CD4-positive, alpha-beta T cell treated with Interleukin-4 for 4 hours (primary cell): ENCODE measurements at regions not wholly inside any gene's neighbourhood (a gene's known extent, or its start where the extent isn't known, plus 50 kb on each side); places are given as distances from the start of the nearest gene placed in this dataset.
A peak's percentile ranks its signal among the peaks of the same experiment; 100 is the strongest.
"Not testable (repeated sequence)": the region's sequence is repeated elsewhere in the genome, so short reads cannot be mapped to it uniquely, and the experiment has no call there.

Experiments used
- DNase-seq: peaks from one replicate; pipeline ENCODE4 v3.0.0-alpha.2; 2020

DNA sequence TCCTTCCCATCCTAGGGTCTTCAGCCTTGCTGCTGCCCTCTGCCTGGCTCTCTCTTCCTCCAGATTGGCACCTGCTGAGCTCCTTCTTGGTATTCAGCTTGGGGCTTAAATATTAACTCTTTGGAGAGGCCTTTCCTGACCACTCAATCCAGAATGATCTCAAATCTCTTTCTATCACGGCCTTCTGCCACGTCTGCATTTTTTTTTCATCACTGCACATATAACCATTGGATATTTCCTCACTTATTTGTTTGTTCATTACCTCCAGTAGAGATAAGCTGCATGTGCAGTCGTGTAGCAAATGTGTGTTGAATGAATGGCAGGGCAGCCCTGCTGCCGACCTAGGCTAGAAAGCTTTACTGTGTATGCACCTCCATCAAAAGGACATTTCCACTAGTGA lies 51.6 kb upstream of the MPP7 start:
- no peak for DNase-seq

DNA sequence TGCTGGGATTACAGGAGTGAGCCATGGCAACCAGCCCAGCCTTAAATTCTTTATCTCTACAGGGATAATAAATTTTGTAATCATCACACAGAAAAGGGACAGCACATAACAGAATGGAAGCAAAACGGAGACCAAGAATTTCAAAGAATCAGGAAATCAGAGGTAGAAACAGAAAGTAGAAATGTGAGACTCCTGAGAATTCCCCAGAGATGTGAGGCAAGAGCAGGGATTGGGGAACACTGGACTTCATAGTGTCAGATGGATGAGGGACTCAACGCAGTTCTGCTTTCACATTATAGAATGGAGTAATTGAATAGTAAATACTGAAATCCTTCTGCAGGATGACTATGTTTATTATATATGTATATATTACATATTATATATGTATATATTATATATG lies 52.5 kb upstream of the MPP7 start:
- DNase-seq: no peak

DNA sequence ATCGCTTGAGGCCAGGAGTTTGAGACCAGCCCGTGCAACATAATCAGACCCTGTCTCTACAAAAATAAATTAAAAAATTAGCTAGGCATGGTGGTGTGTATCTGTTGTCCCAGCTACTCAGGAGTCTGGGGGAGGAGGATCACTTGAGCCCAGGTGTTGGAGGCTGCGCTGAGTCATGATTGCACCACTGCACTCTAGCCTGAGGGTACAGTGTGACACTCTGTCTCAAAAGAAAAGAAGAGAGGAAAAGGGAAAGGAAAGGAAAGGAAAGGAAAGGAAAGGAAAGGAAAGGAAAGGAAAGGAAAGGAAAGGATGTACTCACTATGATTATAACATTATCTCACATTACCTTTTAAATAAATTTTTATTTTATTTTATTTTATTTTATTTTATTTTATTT lies 56.5 kb upstream of the MPP7 start:
- DNase-seq: no peak

DNA sequence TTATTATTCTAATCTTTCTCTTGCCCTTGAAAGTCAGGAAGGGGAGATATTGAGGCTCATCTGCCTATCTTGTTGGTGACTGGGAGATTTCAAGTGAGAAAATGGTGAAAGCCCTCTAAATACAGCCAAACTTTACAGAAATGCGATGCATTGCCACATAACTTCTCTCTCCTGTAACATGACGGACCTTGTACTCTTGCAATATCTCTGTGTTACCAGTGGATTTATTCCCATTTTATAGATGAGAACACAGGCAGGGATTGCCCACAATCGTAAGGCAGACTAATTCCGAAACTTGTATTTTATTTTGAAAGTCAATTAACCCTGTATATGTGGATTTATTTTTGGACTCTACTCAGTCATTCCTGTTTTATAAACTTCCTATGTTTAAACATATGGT lies 57.3 kb upstream of the MPP7 start:
- DNase-seq: no peak

DNA sequence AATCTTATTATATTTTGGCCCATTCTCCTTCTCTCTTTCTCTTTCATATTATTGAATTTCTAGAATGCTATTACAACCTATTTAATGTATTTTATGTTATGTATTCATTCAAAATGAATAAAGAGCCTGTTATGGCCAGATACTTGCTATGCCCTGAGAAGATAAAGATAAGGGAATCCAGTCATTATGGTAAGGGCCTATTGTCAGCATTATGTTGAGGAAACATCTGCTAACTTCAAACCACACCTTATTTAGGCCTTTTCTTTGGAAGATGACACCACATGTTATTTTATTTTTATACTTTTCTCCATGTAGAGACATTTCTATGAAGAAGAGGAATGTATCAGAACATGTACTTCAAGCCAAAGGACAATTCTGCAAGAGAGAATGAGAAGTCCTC lies 60.5 kb upstream of the MPP7 start:
- no peak for DNase-seq

DNA sequence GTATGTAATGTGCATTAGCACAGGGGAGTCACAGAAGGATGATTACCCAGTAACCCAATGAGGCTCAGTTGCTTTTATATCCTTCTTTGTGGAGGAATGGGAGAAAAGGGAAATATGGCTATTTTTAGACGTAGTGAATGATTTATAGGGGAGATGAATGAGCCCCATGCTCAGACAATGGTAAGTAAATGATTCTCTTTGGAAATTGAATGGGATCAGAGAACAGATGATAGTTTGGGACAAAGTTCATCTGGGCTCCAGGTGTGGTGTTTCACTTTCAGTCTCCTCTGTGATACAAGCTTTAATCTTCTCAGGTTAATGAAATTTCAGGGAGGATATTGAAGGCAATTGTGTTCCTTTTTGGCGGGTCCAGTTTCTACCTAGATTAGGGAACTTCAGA lies 63.0 kb upstream of the MPP7 start:
- DNase-seq: no peak

DNA sequence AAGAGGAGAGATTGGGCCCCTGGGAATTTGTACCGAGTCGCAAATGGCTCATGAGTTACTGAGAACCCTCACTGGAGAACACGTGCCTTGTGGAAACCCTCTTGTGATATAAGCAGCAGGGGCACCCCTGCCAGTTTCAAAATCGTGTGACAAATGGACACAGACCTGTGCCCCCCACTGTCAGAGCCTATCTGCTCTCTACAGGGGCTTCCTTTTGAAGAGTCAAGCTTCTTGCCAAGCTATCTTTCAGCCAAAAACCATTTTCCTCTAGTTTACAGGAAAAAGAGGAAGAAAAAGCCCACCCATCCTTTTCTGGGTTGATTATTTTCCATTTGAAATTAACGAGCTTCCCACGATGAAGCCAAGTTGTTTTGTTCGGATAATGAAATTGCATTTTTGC lies 64.1 kb upstream of the MPP7 start:
- DNase-seq: no peak

DNA sequence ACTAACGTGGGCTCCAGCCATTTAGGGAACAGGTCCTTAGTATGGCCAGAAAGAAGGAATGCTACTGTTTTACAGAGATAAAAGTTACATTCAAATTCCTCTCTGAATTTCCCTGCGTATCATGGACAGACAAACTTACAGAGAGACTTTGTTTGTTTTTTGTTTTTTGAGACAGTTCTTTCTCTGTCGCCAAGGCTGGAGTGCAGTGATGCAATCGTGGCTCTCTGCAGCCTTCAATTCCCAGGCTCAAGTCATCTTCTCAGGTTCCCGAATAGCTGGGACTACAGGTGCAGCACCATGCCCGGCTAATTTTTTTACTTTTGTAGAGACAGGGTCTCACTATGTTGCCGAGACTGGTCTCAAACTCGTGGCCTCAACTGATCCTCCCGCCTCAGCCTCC lies 64.5 kb upstream of the MPP7 start:
- no peak for DNase-seq

DNA sequence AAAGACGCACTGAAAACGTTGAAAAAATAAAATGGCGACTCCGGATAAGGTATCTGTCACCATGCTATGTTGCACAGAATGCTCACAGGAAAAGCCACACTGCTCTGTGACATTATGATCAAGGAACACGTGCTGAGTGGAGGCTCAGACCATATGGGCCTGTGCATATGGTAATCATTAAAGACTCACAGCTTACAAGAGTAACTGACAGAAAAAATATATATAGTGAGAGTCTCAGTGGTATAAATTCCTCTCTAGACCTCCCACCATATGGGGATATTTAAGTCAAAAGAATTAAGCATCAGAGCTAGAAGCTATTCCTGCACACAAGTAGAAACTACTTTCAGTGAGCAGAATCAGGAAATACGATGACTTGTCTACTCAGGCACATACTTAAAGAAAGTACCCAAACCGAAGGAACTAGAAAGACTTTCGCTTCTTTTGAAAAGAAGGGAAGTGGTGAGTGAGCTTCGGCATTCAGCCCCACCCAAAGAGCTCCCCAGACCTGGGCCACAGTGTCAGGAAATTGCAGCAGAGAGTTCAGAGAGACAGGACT lies 65.1 kb upstream of the MPP7 start:
- peak; percentile 89 for DNase-seq

DNA sequence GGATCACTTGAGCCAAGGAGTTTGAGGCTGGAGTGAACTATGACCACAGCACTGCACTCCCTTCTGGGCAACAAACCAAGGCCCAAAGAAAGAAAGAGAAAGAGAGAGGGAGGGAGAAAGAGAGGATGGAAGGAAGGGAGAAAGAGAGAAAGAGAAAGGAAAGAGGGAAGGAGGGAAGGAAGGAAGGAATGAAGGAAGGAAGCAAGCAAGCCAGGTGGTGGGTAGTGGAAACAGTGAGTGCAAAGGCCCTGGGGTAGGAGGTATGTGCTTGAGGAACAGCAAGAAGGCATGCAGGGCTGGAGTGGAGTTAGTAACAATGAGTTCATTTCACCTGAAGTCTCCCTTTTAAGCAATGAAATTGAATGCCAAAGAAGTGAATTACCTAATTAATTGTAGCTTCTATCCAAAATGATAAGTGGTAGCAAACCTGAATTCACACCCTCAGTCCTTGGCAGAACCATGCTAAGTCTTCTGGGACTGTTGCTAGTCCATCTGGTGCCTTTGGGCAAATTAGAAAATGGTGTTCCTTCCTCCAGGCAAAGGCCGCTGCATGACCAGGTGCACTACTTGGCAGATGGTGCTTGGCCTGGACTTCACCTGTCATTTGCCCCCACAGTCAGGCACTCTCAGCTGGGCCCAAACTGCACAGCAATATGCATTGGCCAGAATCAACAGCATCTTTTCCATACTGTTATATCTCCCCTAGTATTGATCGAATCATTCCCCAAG lies 67.4 kb upstream of the MPP7 start:
- no peak for DNase-seq

DNA sequence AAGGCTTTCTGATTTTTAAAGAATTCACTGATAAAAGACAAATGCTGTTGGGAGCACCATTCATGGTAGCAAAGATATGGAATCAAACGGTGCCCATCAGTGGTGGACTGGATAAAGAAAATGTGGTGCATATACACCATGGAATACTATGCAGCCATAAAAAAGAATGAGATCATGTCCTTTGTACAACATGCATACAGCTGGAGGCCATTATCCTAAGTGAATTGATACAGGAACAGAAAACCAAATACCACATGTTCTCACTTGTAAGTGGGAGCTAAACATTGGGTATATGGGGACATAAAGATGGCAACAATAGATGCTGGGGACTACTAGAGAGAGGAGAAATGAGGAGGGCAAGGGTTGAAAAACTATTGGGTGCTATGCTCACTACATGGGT lies 68.8 kb upstream of the MPP7 start:
- DNase-seq: not testable (repeated sequence)

DNA sequence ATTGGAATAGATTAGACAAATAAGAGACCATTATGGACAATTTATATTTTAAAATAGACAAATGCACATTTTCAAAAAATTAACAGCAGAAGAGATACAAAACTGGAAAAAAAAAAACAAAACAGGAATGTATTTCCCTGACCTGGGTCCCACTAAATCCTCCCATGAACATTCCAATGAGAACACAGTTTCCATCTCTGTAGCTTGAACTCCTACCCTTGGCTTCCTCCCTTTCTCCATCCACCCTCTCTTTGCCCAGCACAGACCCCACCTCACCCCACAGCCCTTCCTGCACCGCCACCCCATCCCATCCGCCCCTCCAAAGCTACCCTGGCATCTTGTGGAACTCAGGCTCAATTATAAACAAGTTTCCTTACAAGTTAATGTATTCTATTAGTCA lies 71.2 kb upstream of the MPP7 start:
- DNase-seq: no peak

DNA sequence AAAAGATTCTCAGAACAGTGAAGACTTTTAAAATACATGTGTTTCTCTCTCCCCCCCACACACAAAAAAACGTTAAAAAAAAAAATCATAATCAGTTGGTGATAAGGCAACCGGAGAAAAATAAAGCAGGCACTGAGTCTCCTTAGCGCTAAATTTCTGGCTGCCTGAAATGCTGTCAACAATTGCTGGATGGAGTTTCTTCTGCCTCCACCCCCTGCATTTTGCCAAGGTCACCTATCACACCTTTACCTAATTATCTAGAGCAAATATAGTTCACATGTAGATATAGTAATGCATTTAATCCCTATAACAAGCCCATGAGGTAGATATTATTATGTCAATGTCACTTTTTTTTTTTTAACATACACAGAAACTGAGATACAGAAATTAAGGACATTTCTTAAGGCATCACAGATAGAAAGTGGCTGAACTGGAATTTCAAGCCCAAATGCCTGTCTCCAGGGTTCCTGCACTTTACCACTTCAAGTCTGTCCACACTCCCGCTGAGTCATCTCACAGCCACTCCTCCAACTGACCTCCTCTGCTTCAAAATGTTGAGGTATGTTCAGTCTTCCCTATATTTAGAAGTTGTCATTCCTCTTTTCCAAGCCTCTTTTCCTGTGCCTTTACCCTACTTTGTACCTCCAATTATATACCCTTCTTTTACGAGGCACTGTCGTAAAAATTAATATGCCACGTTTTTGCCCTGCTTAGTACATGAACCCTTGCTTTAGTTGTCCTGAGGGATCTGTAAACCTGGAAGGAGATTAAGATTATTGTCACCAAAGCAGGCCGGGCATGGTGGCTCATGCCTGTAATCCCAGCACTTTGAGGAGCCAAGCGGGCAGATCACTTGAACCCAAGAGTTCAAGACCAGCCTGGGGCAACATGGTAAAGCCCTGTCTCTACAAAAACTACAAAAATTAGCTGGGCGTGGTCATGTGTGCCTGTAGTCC lies 72.8 kb upstream of the MPP7 start:
- no peak for DNase-seq

DNA sequence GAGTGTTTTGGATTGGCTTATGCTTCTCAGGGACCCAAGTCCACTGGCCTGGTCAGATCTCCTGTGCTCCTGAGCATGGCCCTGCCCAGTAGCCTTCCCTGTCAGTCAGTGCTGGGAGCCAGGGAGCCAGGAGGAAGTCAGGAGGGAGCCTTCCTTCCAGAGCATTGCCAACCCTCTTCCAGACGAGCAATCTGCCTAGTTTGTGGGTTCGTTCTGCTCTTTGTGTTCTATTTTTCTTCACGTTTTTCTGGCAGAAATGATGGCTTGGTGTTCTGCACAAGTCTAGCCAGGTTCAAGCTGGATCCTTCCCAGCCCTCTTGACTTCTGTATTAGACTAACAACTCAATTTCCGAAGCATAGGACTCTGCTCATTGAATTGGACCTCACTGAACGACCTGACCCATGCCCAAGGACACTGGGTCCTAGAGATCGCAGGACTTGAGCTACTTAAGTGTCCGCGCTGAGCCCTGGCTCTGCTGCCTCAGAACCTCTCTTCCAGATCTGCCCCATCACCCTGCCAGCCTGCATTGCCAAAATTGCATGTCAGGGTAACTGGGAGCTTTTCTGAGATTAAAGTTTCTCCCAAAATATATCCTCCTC lies 76.2 kb upstream of the MPP7 start:
- DNase-seq: no peak

DNA sequence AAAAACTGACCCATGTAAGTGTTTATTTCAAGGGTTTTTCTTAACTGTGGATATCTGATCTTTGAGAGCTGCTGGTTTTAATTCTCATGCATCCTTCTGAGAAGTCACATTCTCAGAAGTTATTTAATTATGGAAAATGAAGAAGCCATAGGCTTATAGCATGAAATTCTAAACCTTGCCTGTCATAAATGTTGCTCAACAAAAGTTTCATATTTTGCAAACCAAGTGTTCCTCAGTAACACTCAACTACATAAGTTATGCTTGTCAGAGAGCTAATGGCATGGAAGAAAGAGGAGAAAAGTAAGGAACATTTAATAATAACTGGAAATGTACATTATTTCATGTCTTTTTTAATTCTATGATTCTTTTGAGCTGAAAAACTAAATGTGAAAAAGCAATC lies 78.6 kb upstream of the MPP7 start:
- no peak for DNase-seq

DNA sequence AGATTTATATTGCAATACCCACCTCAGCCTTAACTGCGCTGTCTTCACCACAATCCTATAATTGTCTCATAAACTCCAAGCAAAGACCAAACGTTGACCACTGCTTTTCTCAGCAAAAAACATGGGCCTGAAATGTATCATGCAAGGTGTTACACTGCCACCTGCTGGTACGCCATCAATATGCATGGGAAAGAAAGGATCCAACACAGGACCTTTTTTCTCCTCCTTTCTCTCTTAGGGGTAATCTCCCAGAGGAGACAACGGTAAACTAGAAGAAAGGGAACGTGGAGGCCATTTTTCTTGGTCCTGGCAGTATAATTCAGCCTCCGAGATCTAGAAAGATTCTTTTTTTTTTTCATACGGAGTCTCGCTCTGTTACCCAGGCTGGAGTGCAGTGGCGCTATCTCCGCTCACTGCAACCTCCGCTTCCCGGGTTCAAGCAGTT lies 79.1 kb upstream of the MPP7 start:
- DNase-seq: peak; percentile 90

DNA sequence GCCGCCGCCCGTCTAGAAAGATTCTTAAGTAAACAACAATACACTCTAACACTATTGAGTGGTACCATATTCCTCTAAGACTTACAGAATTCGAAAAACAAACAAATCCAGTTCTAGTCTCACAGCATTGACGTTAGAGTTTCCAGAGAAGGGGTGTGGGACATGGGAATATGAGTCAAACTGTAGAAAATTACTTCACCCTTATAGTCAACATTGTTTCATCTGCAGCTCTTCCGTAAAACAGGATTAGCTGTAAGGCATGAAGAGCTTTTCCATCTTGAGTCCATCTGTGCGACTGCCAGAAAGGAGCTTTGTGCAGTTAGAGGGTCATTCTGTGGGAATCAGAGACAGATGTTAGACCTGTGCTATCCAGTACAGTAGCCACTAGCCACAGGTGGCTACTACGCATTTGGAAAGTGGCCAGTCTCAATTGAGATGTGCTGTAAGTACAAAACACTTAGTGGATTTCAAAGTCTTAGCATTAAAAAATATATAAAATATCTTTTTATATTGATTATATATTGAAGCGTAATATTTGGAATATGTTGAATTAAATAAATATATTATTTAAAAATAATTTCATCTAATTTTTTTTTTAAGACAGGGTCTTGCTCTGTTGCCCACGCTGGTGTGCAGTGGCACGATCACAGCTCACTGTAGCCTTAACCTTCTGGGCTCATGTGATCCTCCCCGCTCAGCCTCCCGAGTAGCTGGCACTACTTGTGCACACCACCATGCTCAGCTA lies 79.8 kb upstream of the MPP7 start:
- no peak for DNase-seq

DNA sequence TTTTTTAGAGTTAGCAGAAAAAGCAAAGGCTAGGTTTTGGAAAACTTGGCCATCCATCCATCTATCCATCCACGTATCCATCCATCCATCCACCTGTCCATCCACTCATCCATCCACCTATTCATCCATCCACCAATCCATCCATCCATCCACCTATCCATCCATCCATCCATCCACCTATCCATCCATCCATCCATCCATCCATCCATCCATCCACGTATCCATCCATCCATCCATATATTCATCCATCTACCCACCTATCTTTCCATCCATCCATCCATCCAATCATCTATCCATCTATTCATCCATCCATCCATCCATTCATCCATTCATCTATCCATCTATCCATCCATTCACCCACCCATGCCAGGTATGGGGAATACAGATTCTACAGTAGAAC lies 81.7 kb upstream of the MPP7 start:
- no peak for DNase-seq

DNA sequence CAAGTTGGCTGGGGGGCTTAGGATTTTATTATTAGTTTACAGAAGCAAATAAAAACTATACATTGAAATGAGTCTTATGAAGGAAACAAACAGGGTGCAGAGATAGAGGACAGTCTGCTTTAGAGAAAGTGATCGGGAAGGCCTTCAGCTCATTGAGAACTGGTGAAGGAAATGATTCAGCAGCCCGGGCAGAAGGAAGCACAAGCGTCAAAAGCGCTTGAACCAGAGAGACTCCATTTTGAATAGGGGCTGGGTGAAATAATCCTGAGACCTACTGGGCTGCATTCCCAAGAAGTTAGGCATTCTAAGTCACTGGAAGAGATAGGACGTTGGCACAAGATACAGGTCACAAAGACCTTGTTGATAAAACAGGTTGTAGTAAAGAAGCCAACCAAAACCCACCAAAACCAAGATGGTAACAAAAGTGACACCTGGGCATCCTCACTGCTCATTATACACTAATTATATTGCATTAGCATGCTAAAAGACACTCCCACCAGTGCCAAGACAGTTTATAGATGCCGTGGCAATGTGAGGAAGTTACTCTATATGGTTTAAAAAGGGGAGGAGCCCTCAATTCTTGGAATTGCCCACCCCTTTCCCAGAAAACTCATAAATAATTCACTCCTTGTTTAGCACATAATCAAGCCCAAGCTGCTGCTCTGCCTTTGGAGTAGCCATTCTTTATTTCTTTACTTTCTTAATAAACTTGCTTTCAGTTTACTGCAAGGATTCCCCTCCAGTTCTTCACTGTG lies 83.1 kb upstream of the MPP7 start:
- no peak for DNase-seq

DNA sequence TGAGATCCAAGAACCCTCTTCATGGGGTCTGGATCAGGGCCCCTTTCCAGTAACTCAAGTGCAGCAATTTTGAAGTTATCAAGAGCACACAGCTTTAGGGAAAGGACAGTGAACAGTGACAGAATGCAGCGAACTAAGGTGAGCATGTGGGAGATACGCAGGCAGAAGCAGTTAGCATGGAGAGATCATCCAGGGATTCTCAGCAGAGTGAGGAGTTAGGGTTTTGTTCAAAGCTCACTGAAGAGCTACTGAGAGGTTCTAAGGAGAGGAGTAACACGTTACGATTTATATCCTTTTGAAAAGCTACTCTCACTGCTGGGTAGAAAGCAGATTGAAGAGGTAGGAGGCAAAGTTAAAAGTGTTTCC lies 83.6 kb upstream of the MPP7 start:
- DNase-seq: no peak

DNA sequence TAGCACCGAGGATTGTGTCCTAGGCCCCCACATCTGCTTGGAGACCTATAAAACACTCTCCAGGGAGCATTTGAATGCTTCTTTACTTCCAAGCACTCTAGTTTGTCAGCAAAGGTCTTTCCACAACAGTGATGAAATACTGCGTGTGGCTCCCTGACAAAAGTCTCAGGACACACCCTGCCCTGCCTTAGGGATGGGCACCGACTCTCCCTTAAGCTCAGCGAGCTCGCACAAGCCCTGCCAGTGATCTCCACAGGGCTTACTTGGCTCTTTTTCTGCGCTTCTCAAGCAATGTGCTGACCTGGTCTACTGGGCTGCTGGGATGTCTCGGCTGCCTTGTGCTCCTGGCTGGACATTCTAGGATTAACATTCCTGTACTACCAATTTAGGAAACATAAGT lies 84.3 kb upstream of the MPP7 start:
- DNase-seq: no peak

DNA sequence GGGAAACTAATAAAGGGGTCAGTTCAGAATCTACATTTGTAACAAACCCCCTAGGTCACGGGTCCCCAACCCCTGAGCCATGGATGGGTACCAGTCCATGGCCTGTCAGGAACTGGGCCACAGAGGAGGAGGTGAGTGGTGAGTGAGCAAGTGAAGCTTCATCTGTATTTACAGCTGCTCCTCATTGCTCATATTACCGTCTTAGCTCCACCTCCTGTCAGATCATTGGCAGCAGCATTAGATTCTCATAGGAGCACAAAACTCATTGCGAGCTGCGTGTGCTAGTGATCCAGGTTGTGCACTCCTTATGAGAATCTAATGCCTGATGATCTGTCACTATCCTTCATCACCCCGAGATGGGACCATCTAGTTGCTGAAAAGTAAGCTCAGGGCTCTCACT lies 88.4 kb upstream of the MPP7 start:
- DNase-seq: no peak
